Activated CD4-positive, CD25-positive, alpha-beta regulatory T cell (primary cell): ENCODE measurements at regions not wholly inside any gene's neighbourhood (a gene's known extent, or its start where the extent isn't known, plus 50 kb on each side); places are given as distances from the start of the nearest gene placed in this dataset.

Experiments used
- DNase-seq, 4 experiments: peaks; one replicate each; lab custom pipeline; 2025; lab: John Stamatoyannopoulos, UW

DNA sequence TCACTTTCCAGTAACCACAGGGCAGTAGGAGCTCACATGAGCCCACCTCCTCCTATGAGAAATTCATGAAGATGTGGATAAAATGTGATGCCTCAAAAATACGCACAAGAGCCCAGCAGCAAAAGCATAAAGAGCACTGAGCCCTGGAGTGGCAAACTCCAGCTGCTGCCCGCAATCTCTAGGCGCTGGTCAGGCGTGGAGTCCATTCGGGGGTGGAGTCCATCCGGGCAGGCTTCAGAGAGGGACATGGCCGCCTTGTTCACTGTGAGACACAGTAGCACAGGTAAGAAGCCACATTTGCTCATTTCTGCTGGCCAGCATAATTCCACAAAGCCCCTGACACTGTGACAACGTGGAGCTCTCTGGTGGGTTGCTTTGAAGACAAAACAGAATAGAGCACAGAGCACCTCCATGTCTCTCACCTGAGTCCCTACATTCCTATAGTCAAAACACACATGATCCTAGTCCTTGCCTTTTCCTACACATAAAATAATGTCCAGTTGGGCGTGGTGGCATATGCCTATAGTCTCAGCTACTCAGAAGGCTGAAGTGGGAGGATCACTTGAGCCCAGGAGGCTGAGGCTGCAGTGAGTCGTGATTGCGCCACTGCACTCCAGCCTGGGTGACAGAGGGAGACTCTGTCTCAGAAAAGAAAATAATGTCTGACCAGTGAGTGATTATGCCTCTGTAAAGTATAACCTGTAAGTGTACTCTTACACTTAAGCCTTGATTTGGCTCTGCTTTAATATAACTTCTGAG, 365.2 kb downstream of the GADD45G start:
- DNase-seq: no peak

DNA sequence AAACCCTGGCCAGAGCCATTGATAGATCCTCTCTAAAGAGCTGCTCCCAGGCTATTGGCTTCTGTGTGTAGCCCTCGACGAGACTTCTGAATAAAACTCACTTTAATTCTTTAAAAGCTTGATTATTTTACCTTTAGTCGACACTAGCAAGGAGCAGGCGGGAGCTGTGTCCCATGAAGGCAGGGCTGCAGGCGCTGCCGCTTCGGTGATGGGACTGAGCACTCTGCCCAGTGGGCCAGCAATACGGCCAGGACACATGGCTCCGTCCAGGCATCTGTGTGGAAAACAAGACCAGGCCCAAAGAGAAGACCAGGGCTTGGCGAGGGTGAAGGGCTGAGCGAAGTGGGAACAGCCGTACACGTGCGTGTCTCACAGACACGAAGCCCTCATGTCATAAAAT, 365.9 kb downstream of the GADD45G start:
- no peak for DNase-seq

DNA sequence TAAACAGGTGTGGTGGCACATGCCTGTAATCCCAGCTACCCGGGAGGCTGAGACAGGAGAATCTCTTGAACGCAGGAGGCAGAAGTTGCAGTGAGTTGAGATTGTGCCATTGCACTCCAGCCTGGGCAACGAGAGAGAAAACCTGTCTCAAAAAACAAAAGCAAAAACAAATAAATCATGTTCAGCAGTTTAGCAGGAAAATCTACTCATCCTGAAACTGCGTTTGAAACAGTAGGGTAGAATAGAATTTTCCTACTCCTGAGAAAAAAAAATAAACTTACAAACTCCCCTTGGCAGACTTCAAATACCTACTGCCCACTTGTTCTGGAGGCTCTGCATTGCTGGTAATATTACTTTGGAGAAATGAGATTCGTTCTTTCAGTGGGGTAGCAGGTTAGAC, 367.7 kb downstream of the GADD45G start:
- no peak for DNase-seq

DNA sequence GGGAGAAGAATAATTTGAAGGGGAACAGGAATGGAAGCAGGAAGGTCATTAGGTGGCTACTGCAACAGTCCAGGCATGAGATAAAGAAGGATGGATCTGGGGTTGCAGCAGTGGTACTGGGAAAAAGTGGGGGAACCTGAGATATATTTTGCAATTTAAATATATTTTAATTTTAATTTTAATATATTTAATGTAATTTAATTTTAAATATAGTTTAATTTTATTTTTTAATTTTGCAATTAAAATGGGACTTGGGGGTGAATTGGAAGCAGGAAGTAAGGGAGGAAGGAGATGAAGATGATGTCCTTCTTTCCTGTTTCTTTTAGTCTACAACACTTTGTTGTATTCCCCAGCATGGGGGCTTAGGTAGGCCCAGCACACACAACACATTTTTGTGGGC, 369.8 kb downstream of the GADD45G start:
- no peak for DNase-seq

DNA sequence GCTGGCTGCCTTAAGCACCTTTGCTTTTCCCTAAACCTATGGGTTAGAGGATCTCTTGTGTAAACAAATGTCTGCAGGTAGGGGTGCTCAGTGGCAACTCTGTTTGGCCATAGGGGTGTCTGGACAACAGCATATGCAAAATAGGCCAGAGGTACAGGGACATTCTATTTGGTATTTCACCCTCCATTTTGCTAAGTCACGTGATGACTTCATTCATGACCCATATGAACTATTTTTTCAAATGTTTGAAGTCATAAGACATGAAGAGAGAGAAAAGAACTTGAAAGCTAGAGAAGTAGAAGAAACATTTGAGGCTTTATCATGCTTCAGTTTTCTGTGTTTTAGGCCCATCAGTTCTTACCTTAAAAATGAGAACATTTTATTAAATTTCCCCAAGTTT, 370.2 kb downstream of the GADD45G start:
- DNase-seq: no peak

DNA sequence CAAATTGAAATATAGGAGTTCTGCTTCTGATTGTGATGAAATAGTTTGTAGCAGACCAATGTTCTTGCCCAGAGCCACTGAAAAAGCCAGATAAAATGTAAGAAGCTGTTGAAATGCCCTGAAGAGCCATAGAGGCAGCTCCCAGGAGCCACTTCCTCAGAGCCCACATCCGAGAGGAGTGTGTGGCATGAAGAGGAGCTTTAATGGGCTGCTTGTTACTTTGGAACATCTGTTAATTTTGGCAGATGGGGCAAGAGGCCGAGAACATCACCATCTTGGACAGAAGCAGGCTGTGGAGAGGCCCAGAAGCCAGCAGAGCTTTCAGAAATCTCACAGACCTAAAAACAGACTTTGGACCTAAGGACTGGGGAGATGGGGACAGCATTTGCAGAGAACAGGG, 370.8 kb downstream of the GADD45G start:
- no peak for DNase-seq

DNA sequence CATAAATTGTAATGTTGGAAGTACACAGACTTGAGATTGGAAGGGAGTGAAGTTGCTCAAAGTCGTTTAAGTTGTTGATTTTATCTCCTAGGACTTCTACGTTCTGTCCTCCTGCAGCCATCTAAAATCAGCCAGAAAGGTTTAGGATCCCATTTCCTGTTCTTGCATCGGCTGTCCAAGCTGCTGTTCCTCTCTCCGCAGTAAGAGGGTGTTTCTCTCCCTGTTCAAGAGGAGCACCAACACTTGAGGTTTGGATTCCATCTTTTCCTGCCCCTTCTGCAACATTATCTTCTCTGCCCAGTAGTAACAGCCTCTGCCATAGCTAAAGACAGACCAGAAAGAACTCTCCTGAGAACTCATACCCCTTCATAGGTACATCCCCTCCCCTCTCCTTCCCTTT, 373.4 kb downstream of the GADD45G start:
- no peak for DNase-seq

DNA sequence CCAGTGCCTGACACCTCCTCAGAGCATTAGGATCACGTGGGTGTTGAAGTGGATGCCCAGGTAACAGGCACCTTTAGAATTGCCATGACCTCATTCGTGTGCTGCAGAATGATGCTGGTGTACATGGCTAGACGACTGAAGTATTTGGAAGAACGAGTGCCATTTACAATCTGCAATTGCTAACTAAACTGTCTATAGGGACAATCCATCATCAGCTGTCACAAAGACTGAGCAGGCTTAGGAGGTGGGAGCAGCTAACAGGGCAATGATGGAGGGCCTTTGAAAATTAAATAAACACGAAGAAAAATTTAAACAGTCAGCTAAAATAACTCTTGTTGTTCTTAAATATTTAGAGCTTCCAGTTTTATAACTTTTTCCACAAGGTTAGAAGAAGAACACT, 375.8 kb downstream of the GADD45G start:
- DNase-seq: no peak

DNA sequence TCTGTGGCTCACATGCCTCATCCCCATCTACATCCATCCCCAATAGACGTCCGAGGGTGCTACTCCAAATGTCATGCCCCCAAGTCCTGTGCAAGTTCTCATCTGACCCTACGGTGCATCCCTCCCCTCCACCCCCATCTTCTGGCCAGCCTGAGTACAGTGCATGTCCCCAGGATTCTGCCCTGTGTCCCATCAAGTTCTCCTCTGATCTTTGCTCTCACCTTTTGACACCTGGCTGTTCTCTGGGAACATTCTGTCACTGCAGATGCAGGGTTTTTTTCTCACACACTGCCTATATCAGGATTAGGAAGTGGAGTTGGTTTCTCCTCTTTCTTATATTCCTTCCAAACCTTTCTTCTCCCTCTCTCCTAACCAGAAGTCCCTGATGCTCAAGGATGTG, 377.2 kb downstream of the GADD45G start:
- no peak for DNase-seq

DNA sequence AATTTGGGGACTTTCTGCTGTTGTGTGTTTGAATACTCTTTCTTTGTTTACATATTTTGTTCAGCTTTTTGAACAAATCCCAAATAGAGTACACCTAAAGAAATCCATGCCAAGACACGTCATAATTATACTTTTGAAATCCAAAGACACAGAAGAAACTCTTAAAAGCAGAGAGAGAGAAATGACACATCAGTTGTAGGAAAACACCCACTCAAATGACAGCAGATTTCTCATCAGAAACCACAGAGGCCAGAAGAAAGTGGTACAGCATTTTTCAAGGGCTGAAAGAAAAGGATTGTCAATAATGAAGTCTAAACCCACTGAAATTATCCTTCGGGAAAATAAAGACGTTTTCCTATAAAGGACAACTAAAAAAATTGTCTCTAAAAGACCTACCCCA, 378.6 kb downstream of the GADD45G start:
- no peak for DNase-seq

DNA sequence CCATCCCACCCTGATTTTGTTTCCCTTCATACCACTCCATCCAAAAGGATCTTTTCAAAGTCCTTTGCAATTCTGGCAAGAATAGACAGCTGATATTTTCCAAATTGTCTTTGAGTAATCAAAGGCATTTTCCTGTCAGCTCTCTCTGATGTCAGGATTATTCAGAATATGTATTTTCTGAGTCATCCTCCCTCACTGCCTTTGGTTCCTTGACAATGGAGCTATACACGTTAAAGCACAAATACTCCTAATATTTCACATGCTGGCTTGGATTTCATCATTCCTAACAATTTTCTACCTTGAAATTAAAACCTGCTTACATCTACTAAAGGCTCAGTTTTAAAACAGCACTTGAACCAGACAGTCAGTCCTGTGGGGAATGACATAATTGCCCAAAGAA, 379.4 kb downstream of the GADD45G start:
- DNase-seq: no peak

DNA sequence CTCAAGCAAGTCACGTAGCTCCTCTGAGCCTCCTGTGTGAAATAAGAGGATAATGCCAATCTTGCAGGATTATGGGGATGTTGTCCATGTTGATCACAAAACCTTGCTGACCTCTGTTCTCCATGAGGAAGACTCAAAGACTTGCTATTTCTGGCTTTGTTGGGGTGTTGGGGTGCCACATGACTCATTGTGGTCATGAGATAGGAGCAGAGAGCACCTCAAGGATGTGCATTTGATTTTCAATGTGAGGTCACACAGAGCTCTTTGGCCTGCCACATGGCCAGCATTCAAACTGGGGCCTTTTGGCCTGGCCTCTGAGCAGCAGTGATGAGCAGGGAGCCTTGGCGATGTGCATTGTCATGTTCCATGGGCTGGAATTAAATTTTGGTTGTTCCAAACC, 380.3 kb downstream of the GADD45G start:
- DNase-seq: no peak

DNA sequence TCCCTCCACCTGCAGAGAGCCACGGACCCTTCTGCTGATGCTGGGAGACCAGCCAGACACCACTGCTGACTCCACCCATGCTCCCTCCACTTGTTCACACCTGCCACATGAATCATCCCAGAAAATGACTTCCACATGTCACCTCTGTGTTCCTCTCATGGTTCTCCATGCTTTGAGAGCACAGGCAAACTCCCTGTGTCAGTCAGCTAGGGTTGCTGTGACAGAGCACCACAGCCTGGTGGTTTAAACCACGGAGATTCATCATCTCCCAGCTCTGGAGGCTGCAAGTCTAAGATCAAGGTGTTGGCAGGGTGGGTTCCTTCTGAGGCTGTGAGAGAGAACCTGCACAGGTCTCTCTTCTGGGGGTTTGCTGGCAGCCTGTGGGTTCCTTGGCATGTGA, 381.4 kb downstream of the GADD45G start:
- no peak for DNase-seq

DNA sequence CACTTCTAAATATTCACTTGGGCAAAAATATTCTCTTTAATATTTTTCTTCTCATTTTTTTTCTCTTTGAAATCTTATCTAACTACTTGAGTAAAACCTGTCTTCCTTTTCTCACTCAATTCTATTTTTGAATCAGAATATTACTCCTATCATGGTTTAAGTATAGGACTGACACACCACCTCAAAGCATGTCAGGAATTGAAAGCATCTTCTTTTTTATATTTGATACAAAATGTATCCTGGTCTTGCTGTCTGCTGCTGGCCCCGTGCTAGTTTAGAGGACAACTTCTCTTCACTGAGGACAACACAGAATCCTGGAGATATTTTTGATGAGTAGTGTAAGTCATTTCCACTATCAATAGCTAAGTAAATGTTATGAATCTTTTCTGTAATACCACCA, 383.6 kb downstream of the GADD45G start:
- no peak for DNase-seq

DNA sequence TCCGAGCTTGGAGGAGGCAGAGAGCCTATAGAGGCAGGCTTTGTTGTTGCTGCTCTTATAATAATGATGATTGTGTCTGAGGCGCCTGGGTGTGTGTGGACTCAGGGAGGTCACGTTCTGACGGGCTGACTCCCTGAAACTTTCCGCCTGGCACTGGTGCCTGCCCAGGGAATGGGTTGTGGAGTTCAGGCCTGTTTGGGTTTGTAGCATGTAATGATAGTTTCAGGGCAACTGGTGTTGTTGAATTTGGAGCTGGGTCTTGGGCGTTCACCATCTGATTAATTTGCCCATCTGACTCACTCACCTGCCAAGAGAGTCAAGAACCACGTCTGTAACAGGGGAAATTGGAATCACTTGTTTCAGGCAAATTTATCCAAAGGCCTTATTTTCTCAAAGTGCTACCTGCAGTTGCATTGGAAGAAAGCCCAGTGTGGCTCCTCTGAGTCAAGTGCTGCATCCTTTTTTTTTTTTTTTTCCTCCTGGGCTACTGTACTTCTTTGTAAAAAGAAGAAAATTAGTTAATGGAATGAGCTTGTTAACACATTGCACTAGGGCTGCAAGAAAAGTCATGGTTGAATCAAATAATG, 386.5 kb downstream of the GADD45G start:
- no peak for DNase-seq

DNA sequence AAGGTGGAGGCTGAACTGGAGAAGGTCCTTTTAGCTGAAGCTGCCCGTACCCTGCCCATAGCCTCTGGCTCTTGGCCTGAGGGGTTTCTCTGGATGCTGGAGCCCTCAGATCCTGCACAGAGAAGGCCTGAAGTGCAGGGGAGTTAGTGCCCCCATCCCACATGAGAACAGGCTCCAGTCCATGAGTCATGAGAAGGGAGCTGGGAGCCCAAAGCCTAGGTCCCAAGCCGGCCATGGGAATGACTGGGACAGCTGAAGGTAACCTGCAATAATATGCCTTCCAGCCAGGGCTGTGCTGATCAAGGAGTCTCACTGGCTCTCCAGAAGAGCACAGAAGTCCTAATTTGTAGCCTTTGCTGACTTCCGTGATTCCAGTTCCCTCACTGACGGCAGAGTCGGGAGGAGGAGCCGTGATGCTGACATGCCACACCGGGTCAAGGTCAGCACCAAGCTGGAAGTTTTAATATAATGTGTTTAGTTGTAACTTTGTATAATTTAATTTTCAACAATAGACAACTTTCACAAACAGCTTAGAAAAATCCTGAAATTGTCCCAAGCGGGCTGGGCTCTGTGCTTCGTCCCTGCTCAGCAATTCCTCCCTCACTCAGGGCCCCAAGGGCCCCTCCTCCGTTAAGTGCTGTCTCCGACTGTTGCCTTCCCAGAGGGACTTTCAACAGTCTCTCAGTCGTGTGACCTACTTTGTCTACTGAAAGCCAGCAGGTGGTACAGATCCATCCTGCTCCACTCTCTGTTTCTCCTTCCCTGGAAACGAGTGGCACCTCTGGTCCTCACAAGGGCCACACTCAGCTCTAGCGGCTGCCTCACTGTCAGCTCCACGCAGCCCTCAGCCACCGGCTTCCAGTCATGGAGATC, 387.8 kb downstream of the GADD45G start:
- no peak for DNase-seq

DNA sequence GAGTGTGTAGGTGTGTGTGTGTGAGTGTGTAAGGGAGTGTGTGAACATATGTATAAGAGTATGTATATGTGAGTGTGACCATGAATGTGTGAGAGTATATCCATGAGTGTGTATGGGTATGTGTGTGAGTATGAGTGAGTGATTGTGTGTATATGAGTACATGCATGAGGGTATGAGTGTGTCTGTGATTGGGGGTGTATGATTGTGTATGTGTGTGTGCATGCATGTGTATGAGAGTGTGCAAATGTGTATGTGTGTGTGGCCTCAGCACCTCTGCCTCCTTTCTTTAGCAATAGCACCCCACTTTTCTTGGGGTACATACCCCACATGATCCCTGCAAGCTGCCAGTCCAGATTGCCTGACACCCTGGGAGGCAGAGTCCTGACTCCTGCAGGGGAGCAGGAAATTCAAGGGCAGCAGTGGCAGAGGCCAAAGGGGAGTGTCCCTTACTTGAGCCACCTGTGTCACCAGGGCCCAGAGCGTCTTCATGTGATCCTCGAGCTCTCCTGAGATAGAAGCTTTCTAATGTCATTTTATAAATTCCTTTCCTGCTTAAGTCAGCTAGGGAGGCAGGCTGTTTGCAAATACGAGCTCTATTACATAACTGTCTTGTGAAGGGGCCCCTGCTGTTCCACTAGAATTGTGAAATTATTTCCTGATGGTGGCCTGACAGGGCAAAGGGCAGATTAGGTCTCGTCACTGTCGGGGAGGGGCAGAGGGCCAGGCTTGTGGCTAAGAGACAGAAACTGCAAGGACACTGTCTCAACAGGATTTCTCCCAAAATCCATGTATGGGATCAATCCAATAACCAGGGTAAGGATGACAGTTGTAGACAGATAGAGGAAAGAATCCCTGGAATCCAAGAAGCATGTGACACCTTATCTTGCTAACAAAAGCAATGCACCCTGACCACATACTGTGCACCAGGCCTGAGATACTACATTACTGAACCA, 389.1 kb downstream of the GADD45G start:
- no peak for DNase-seq

DNA sequence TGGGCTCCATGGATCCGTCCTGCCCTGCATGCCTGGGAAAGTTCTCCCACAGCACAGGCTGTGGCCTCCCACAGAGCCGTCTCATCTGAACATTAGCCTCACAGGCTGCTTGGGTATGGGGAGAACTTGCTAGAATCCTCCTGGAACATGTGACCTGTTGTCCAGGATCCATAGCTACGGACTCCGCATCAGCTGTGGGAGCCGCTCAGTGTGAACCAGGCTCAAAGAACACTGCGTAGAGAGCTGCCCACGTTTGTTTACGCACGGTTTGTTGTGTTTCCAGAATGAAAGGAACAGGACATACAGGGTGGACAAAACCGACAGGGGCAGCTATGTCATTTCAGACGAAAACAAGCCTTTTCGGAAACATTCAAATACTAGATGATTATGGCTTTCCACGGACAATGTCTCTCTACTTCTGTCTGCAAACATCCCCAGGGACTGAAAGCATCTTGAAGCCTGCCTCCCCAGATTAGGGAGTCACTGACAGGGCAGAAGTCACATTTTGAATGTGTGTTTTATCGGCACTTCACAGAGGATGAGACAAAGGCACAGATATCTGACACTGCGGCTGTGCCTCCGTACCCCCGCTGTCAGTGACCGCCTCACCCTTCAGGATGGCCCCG, 390.3 kb downstream of the GADD45G start:
- DNase-seq: no peak

DNA sequence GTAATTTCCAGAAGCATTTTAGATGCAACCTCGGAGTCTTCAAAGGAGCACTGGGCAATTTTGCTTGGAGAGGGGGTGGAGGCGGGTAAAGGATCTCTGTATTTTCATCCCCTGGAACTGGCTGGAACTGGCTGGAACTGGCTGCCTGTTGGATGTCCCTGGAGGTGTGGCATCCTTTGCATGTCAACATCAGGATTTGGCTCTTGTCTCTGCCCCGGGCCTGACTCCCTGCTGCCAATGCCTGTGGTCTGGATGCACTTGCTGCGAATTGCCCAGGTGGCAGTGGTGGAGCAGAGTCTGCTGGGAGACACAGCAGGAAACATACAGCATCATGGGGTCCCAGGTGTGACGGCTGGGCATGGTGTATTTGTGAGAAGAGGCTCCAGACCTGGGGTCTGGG, 391.3 kb downstream of the GADD45G start:
- DNase-seq: no peak

DNA sequence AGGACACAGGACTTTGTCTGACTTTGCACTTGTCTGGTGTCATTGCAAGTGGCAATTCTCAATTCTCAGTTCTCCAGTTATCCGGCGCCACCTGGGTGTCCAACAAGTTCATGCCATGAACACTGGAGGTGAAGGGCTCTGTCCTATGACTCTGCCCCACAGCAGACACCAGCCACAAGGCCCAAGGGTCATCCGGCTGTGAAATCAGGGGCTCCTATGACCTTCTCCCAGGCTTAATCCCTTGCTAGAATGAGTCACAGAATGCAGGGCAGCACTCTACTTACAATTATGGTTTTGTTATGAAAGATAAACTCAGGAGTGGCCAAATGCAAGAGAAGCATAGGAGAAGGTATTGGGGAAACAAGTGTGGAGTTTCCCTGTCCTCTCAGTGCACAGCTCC, 392.0 kb downstream of the GADD45G start:
- DNase-seq: no peak

DNA sequence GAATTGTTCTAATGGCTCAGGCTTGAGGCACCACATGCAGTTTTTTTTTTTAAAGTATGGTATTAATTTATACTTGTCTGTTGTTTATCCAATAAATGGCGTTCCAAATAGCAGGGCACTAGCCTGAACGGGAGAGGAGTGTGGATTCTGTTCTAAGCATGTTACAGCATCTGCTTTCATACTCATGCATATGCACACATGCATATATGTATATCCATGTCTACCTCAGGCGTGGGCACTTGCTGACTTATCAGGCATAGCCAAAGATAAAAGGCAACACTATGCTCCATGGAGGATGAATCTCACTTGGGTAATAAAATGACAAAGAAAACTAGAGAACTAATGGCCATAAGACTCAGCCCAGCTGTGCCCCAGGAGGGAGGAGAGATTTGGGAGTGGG, 393.8 kb downstream of the GADD45G start:
- DNase-seq: no peak

DNA sequence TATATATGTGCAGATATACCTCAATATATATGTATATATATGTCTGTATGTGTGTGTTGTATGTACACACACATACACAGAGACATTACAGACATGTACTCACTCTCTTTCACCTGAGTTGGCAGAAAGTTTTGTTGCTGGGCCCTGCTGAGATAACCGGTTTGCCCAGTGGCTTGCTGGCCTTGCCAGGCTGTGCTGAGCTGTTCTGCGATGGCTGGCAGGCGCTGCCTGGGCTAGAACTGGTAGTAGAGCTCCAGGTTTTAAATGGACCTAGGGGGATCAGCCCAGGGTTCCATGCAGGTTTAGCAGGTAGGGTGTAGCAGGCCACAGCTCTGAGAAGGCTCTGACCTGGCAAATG, 394.3 kb downstream of the GADD45G start:
- DNase-seq: no peak
